ENCODE measurements at regions not wholly inside any gene's neighbourhood (a gene's known extent, or its start where the extent isn't known, plus 50 kb on each side); places are given as distances from the start of the nearest gene placed in this dataset.

DNA sequence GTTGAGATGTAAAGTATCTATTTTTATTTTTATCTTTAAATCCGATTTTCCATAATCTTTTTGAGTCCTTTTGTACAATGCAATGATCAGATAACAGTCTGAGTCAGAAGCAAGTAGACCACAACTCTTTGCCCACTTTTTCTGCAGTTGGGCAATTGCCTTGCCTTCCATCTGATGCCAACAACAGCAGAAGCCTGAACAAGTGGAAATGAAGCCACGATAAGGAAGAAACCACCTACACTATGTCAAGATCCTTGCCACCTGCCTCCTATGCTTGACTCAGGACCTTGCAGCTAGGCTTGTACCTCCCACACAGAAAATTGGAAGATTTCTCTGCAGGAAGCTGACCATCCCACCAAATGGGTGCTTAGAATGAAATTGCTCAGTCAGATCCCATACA, 78.6 kb downstream of the ANXA1 start:
- TF ChIP-seq POLR2AphosphoS5 (IDR thresholded peaks at IDR 0.05; ENCODE audit: borderline replicate concordance, low read depth, low read length) (no peak), EZH2 (IDR thresholded peaks at IDR 0.05) (no peak)
